GM19239 (cell line): ENCODE measurements at regions not wholly inside any gene's neighbourhood (a gene's known extent, or its start where the extent isn't known, plus 50 kb on each side); places are given as distances from the start of the nearest gene placed in this dataset.
"Not testable (repeated sequence)": the region's sequence is repeated elsewhere in the genome, so short reads cannot be mapped to it uniquely, and the experiment has no call there.

Source experiments
- DNase-seq: peaks from one replicate; pipeline ENCODE4 v3.0.0; 2011; ENCODE audit warnings: low spot score; ENCODE audit not compliant: insufficient read length
- FAIRE-seq: peaks from 2 replicates; lab custom pipeline; 2011; peaks lifted over from hg19 to GRCh38; lab: Jason Lieb, UNC

DNA sequence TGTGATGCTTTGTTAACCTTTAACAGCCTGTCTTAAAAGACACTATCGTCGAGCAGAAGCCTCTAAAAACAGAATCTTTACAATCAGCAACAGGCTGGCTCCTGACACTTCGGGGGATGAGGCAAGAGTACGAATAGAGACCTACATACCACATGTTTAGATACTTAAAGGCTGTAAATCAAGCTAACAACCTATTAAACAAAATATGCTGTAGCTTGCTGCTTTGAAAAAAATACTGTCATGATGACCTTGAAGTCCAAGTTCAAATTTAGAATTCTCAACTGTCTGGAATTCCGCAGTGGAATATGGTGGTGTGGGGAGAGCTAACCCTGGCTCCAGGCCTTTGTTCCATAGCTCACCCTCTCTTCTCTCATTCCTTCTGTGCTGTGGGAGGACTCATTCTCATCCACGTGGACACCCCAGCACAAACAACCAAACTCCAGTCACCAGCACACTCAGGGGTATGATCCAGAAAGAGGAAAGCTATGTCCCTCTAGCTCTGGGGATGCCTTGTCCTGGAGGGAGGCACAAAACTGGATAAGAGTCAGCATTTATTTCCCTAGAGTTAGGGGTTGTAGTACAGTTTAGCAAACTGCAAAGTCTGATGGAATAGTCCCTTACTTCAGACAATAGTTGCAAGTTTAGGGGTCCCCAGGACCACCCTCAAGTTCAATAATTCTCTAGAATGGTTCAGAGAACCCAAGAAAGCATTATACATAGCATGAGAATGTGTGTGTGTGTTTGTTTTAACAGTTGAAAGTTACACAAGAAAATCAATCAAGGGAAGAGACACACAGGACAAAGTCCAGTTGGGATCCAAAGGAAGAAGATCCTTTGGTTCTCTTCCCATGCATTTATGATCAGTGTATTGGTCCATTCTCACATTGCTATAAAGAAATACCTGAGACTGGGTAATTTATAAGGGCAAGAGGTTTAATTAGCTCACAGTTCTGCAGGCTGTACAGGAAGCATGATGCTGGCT, 196.1 kb upstream of the SVIL start:
- DNase-seq, result no peak
- FAIRE-seq, result no peak

DNA sequence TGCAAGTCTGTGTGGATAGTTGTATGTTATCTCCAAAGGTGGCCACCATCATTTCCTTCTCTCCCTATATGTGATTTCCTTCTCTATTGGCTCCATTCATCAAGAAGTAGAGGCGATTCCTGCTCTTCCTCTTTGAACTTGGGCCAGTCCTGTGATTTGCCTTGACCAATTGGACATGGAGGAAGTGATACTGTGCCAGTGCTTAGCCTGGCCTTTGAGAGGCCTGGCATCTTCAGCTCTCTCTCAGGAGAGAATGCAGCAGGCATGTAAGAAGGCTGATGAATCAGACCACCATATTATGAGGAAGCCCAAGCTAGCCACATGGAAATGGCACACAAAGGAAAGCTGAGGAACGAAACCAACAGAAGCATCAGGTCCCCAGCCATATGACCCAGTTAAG, 195.0 kb upstream of the SVIL start:
- FAIRE-seq (no peak), DNase-seq (no peak)

DNA sequence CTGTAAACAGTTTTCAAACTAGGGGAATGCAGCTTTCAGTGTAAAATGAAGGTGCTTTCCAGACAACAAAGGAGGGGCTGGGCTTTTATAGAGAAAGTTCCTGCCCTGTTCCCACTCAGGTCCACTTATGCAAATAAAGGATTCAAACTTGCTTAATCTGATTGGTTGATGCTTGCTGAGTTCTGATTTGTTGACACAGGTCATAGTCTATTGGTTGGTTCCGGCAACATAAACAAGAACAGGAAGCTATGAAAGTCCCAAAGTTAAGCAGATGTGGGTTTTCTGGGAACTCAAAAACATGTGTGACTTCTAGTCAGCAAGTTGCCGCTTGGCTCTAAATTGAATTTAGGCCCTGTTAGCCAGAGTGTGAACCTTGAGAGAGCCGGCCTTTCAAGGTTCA, 194.2 kb upstream of the SVIL start:
- FAIRE-seq (no peak), DNase-seq (no peak)

DNA sequence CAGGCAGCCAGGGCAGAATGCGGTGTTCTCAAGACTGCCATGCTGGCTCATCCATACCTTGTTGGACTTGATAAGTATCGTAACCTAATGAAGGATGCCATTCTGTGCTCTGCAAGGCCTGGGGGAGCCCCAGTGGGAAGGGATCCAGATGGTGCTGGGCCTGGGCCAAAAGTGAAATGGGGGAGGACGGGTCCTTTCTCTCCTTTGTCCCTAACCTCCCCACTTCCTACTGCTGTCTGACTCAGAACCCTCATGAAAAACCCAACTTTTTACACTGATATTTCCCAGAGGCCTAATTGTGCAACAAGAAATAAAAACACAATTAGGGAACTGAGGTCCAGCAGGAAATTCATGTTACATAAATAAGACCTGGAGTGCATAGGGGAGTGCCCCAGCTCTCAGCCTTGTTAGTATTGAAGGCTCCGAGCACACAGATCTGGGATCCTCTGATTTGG, 193.7 kb upstream of the SVIL start:
- no peak for FAIRE-seq

DNA sequence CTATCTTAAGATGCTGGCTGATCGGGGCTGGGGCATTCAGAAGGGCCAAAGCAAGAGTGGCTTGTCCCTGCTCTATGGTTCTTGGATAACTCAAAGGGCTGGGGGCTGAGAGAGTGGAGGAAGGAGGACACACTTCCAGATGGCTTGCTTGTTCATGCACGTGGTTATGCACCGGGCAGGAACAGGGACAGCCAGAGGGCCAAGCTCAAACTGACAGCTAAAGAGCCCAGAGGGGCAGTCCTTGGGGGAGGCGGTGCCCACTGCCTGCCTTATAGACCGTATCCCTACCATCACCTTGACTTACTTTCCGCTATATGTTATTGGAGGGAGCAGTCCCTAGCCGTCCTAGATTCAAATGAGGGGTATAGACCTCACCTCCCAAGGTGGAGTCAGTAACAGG, 192.7 kb upstream of the SVIL start:
- FAIRE-seq (no peak), DNase-seq (no peak)

More for the DNA sequence above, 193.7 kb upstream of the SVIL start:
- DNase-seq, result no peak

DNA sequence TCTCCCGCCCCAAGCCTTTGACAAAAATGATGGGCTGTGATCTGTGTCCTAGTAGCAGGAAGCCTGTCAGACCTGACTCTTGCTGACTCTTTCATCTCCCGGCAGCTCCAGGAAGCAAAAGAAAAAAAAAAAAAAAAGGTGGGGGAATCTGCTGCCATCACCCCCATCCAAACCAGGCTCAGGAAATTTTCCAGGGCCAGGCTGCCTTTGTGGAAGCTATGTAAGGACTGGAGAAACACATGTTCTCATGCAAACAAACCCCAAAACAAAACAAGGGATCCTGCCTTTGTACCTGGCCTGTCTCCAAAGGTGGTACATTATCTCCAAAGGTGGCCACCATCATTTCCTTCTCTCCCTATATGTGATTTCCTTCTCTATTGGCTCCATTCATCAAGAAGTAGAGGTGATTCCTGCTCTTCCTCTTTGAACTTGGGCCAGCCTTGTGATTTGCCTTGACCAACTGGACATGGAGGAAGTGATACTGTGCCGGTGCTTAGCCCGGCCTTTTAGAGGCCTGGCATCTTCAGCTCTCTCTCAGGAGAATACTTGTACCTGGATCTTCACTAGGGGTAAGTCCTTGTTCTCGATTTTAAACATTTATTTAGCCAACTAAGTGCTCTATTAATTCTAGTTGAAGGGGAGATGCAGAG, 192.2 kb upstream of the SVIL start:
- DNase-seq (no peak), FAIRE-seq (no peak)

DNA sequence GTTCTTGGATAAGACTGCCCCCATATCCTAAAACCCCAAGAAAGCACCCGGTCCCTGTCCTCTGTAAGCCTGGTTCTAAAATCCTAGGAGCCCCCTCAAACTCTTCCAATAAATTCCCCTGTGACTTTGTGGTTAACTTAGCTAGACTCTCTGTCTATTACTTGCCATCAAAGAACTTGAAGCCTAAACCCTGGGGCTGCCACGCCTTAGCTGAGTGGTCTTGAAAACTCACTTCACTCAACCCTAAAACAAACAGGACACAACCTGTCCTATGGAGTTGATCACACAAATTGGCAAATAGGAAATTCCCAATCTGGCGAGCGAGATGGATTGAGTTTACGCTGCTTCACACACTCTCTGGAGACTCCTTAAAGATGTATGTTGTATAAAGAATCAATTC, 191.4 kb upstream of the SVIL start:
- FAIRE-seq, result no peak
- DNase-seq, result no peak

DNA sequence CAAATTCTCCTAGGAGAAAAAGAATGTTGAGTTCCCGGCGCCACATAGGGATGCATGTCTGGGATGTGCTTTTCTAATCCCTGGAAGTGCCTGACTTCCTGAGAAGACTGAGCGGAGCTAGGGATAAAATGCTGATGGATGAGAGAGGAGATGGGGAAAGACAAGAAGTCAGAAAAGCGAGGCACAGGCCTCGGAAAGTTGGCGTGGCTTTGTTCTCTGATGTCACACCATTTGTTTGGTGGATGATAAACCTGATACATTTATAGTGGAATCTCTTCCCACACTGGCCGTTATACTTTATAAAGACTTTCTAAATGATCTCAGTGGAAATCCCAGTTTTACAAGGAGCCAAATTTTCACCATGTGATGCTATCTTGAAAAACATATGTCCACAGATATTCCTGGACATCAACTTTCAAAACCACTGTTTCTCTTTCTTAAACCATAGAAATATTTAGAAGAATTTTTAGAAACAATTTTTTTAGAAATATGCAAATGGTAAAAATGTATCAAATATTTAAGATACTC, 188.8 kb upstream of the SVIL start:
- FAIRE-seq, result no peak
- no peak for DNase-seq

DNA sequence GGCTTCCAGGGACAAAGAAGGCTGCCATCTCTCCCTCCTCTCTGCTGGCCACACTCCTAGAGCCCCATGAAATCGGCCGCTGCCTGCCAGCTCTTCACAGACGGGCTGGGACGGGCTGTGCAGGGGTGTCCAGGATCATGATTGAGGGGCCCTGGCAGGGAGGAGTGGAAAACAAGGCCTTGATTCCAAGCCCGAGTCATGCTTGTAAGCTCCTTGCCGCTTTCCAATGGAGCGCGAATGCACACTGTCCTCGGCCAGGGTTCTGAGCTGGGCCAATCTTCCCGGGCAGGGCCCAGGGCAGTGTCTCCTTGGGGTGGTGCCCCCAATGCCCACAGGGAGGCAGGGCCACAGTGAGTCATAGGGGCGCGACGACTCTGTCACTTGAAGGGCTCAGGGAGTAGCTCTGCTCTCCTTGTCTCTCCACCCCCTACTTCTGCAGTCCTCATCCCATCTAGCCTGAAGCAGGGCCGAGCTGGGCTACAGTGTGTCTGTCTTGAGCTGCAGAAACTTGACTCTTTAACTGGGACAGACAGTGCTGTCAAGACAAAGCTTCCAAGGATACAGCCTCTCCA, 186.2 kb upstream of the SVIL start:
- FAIRE-seq (no peak), DNase-seq (no peak)

DNA sequence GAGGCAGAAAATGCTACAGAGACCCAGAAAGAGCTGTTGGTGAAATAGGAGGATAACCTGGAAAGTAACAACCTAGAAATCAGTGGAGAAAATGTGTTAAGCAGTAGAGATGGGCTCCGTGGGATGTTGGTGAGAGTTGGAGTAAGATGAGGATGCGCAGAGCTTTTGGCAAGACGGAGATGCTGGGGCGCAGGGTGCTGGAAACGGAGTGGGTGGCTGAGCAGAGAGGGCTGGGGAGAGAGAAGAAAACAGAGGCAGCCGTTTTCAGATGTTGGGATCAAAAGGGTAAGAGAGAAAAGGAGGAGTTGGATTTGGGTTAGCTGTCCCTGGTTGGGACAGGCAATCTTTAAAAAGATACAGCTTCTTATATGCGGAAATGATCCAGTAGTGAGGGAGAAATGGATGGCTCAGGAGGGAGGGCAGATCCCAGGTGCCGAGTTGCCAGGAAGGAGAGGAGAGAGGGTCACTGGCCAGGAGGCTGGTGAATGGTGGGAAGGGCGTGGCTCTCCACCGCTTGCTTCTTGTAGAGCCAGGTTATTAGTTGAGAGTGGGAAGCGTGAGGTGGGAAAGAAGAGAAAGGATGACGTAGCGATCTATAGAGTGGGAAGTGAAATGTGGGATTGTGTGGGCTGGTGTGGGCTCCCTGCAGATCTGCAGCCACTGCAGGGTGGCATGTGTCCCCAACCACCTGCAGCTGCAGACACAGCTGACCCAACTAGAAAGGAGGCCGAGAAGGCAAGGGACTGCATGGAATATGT, 182.2 kb upstream of the SVIL start:
- FAIRE-seq, result no peak
- no peak for DNase-seq

DNA sequence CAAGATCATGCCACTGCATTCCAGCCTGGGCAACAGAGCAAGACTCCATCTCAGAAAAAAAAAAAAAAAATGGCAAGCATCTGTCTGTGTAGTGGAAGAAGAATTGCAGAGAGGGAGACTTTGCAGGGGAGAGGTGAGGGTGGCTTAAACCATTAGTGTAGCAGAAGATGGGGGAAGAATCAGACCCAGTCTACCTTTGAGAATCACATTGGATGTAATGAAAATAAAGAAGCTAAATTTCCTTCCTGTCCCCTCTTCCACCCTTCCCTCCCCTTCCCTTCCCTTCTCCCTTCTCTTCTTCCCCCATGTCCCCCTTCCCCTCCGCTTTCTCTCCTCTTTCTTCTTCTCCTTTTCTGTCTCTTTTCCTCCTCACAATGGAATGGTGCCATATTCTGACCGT, 180.8 kb upstream of the SVIL start:
- DNase-seq, result no peak
- FAIRE-seq, result no peak

DNA sequence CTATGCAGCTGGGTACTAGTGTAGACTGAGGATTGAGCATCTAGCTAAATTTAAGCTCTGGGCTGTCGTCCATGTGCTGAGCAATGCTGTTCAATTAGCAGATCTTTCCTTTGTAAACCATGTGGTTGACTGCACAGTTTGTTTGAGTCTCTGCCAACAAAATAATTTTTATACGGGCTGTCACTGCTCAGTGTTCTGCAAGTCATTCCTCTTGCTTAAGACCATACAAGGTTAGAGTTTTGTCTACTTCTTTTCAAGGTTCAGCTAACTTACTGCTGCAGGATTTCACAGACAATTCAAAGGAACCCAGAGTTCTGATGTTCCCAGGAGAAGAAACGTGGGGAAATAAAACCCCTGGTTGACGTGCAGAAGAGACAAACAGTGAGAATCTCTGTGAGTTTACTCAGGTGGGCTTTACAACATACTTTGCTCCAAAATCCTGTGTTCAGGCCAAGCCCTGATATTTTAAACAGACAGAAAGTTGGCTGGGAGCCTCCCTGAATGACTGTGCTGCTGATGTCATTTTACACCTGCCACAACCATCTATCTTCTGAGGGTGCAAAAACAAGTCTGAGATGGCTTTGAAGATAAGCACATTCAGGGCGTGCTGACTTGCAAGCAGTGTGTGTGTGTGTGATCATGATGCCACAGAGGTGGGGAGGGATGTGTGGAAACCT, 177.1 kb upstream of the SVIL start:
- FAIRE-seq (no peak), DNase-seq (no peak)

DNA sequence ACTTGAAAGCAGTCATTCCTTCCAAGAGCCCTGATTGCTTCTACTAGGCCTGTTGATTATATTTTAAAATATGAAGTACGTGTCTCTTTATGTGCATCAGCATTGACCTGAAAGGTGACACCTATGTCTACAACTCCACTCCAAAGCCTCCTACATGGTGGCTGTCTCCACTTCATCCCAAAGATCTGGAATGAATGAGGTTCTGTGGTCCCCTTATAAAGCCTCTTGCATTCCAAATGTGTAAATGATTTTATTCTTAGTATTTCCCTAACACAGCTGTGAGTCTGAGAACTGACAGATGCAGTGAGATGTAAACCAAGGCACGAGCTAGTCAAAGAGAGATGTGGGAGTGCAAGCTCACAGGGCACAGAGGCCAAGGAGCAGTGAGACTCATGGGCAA, 176.0 kb upstream of the SVIL start:
- no peak for FAIRE-seq

DNA sequence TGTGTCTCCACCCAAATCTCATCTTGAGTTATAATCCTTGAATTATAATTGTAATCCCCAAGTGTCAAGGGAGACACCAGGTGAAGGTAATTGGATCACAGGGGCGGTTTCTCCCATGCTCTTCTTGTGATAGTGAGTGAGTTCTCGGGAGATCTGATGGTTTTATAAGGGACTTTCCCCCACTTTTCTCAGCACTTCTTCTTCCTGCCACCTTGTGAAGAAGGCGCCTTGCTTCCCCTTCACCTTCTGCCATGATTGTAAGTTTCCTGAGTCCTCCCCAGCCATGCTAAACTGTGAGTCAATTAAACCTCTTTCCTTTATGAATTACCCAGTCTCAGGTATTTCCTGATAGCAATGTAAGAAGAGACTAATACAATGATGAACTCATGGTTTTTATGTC, 175.5 kb upstream of the SVIL start:
- not testable (repeated sequence) for FAIRE-seq, DNase-seq

More for the DNA sequence above, 176.0 kb upstream of the SVIL start:
- no peak for DNase-seq

DNA sequence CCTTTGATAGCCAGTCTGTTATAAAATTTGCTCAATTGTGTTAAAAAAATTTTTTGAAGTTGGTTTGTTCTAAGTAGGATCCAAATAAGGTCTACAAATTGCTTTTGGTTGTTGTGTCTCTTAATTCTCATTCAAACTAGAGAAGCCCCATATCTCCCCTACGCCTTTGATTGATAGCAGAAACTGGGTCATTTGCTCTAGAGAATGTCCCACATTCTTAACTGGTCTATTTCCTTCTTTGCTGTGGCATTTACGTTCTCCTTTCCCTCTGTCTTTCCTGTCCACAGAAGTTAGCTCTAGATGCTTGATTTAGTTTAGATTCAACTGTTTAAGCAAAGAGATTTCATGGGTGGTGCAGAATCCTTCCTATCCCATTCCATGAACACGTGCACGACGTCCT, 174.6 kb upstream of the SVIL start:
- FAIRE-seq (no peak), DNase-seq (no peak)

DNA sequence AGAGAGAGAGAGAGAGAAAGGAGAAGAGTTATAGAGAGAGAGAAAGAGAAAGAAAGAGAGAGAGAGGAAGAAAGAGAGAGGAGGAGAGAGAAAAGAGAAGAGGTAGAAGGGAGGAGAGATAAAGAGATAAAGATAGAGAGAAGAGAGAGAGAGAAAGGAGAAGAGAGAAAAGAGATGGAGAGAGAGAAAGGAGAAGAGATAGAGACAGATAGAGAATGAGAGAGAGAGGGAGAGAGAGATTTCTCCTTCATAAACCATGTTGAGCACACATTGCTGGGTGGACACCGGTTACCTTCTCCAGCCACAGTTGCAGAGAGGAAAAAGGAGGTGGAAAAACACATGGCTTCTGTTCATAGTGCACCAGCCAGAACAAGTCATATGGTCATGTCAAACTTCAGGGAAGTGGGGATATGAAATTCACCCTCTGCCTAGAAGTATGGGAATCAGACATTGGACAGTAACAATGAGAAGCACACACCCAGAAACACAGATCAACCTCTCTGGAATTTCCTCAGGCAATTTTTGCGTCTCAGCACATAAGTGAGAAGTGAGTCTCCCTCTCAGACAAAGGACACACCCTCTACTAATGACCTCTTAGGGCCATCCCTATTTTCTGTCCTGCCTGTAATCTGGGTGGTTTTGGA, 172.5 kb upstream of the SVIL start:
- no peak for DNase-seq
- no peak for FAIRE-seq

DNA sequence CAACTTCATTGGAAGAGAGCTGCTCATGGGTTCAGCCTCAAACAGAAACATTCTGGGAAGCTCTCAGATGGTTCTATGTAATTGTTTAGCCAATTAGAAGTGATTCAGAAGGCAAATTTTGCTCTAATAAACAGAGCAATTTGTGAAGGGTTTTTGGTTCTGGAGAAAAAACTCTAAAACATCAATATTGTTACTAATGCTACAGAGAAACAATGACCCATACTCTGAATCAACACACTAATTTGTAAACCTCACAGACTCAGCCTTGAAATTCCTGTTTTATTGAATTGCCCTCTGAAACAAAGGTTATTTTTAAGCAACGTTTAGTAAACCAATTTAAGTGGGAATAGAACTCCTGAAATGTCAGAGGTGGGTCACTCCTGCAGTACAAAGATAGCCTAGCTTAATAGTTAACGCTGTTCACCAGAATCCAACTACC, 171.6 kb upstream of the SVIL start:
- no peak for FAIRE-seq
- DNase-seq, result no peak

DNA sequence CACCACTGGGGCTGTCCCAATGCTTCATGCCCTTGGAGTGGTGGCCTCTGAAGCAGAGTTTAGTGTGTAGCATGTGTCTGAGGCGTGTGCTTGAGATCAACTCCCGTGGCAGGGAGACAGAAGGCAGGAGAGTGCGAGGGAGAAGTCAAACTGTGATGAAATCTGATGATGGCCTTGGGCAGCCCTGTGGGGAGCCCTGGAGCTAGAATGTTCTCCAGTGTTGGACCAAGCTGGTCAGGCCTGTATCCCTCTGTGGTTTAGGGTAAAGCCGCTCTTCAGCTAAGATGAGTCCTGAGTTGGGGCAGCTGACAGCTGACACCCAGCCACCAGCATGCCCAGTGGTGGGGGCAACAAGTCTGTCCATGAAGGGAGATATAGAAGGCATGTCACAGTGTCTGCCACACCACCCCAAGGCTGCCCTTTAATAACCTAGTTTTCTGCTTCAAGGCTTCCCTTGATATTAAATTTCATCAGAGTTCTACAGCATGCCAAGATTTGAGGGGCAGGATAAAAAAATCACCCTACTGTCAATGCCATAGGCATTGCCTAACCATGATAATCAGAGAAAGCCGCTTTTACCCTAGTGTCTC, 170.5 kb upstream of the SVIL start:
- DNase-seq (no peak), FAIRE-seq (no peak)
